CD4-positive, alpha-beta T cell treated with Interleukin-10 for 1 hour (primary cell): ENCODE measurements at regions not wholly inside any gene's neighbourhood (a gene's known extent, or its start where the extent isn't known, plus 50 kb on each side); places are given as distances from the start of the nearest gene placed in this dataset.

Experiments used
- DNase-seq: peaks from one replicate; pipeline ENCODE4 v3.0.0-alpha.2; 2020

- DNase-seq = no peak
Observed at GRCh38 chr15:37720267-37720666, 214.2 kb upstream of the TMCO5A start.

GRCh38 chr15:37731146-37731746, 203.2 kb upstream of the TMCO5A start:
- no peak for DNase-seq

- no peak for DNase-seq
Observed at GRCh38 chr15:37733628-37734027, 200.8 kb upstream of the TMCO5A start.

GRCh38 chr15:37740623-37741141, 193.8 kb upstream of the TMCO5A start:
- DNase-seq = no peak

GRCh38 chr15:37743826-37744225, 190.6 kb upstream of the TMCO5A start:
- no peak for DNase-seq

- DNase-seq = no peak
Observed at GRCh38 chr15:37744521-37744920, 189.9 kb upstream of the TMCO5A start.

- no peak for DNase-seq
Observed at GRCh38 chr15:37751401-37751800, 183.0 kb upstream of the TMCO5A start.

GRCh38 chr15:37756407-37756806, 178.0 kb upstream of the TMCO5A start:
- DNase-seq = no peak

- DNase-seq = no peak
Observed at GRCh38 chr15:37758412-37758811, 176.0 kb upstream of the TMCO5A start.

GRCh38 chr15:37764733-37765191, 169.7 kb upstream of the TMCO5A start:
- peak; percentile 29 for DNase-seq

GRCh38 chr15:37765786-37766185, 168.7 kb upstream of the TMCO5A start:
- no peak for DNase-seq

GRCh38 chr15:37767841-37768455, 166.5 kb upstream of the TMCO5A start:
- DNase-seq = no peak

- no peak for DNase-seq
Observed at GRCh38 chr15:37771465-37771864, 163.0 kb upstream of the TMCO5A start.

- no peak for DNase-seq
Observed at GRCh38 chr15:37773111-37773860, 161.2 kb upstream of the TMCO5A start.

- no peak for DNase-seq
Observed at GRCh38 chr15:37774961-37775360, 159.5 kb upstream of the TMCO5A start.

GRCh38 chr15:37777006-37777405, 157.4 kb upstream of the TMCO5A start:
- DNase-seq = no peak

- no peak for DNase-seq
Observed at GRCh38 chr15:37783290-37783689, 151.2 kb upstream of the TMCO5A start.

GRCh38 chr15:37788330-37788729, 146.1 kb upstream of the TMCO5A start:
- no peak for DNase-seq

GRCh38 chr15:37788767-37789396, 145.6 kb upstream of the TMCO5A start:
- no peak for DNase-seq

GRCh38 chr15:37789397-37789786, 145.0 kb upstream of the TMCO5A start:
- no peak for DNase-seq

- no peak for DNase-seq
Observed at GRCh38 chr15:37789881-37790280, 144.6 kb upstream of the TMCO5A start.

GRCh38 chr15:37791693-37792092, 142.7 kb upstream of the TMCO5A start:
- no peak for DNase-seq

GRCh38 chr15:37792351-37792750, 142.1 kb upstream of the TMCO5A start:
- no peak for DNase-seq

GRCh38 chr15:37793851-37794250, 140.6 kb upstream of the TMCO5A start:
- no peak for DNase-seq
